ENCODE measurements at regions not wholly inside any gene's neighbourhood (a gene's known extent, or its start where the extent isn't known, plus 50 kb on each side); places are given as distances from the start of the nearest gene placed in this dataset.

DNA sequence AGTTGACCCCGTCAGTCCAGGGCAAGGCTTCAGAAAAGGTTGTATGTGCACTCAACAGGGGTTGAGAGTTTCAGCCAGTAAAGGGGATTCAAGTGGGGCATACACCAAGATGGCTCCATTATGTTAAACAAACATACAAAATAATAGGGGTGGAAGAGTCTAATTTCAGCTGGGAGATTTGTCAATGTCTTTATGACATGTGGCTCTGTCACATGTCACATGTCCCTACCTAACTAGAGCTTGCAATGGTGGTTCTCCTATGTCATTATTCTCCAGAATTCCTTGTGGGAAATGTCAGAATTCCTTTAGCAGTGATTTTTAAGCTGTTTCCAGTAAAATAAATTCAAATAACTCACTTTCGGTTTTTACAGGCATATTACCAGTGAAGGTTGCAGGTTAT is 392.0 kb upstream of the ADGRL4 start:
- TF ChIP-seq, protein P1, sequence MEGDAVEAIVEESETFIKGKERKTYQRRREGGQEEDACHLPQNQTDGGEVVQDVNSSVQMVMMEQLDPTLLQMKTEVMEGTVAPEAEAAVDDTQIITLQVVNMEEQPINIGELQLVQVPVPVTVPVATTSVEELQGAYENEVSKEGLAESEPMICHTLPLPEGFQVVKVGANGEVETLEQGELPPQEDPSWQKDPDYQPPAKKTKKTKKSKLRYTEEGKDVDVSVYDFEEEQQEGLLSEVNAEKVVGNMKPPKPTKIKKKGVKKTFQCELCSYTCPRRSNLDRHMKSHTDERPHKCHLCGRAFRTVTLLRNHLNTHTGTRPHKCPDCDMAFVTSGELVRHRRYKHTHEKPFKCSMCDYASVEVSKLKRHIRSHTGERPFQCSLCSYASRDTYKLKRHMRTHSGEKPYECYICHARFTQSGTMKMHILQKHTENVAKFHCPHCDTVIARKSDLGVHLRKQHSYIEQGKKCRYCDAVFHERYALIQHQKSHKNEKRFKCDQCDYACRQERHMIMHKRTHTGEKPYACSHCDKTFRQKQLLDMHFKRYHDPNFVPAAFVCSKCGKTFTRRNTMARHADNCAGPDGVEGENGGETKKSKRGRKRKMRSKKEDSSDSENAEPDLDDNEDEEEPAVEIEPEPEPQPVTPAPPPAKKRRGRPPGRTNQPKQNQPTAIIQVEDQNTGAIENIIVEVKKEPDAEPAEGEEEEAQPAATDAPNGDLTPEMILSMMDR (IDR thresholded peaks at IDR 0.05) = no peak
- TF ChIP-seq POLR2AphosphoS5 (IDR thresholded peaks at IDR 0.05; ENCODE audit: low read depth, low read length) (no peak), TCF7L2 (IDR thresholded peaks at IDR 0.05; ENCODE audit: low read depth, low read length) (no peak)
- TF ChIP-seq, protein P2, sequence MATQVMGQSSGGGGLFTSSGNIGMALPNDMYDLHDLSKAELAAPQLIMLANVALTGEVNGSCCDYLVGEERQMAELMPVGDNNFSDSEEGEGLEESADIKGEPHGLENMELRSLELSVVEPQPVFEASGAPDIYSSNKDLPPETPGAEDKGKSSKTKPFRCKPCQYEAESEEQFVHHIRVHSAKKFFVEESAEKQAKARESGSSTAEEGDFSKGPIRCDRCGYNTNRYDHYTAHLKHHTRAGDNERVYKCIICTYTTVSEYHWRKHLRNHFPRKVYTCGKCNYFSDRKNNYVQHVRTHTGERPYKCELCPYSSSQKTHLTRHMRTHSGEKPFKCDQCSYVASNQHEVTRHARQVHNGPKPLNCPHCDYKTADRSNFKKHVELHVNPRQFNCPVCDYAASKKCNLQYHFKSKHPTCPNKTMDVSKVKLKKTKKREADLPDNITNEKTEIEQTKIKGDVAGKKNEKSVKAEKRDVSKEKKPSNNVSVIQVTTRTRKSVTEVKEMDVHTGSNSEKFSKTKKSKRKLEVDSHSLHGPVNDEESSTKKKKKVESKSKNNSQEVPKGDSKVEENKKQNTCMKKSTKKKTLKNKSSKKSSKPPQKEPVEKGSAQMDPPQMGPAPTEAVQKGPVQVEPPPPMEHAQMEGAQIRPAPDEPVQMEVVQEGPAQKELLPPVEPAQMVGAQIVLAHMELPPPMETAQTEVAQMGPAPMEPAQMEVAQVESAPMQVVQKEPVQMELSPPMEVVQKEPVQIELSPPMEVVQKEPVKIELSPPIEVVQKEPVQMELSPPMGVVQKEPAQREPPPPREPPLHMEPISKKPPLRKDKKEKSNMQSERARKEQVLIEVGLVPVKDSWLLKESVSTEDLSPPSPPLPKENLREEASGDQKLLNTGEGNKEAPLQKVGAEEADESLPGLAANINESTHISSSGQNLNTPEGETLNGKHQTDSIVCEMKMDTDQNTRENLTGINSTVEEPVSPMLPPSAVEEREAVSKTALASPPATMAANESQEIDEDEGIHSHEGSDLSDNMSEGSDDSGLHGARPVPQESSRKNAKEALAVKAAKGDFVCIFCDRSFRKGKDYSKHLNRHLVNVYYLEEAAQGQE (IDR thresholded peaks at IDR 0.05; ENCODE audit: insufficient read depth in 1 of 2, low read depth in 2 of 2, low read length in 1 of 2) = no peak

All from Panc1 (cell line).